ENCODE measurements at regions not wholly inside any gene's neighbourhood (a gene's known extent, or its start where the extent isn't known, plus 50 kb on each side); places are given as distances from the start of the nearest gene placed in this dataset.

DNA sequence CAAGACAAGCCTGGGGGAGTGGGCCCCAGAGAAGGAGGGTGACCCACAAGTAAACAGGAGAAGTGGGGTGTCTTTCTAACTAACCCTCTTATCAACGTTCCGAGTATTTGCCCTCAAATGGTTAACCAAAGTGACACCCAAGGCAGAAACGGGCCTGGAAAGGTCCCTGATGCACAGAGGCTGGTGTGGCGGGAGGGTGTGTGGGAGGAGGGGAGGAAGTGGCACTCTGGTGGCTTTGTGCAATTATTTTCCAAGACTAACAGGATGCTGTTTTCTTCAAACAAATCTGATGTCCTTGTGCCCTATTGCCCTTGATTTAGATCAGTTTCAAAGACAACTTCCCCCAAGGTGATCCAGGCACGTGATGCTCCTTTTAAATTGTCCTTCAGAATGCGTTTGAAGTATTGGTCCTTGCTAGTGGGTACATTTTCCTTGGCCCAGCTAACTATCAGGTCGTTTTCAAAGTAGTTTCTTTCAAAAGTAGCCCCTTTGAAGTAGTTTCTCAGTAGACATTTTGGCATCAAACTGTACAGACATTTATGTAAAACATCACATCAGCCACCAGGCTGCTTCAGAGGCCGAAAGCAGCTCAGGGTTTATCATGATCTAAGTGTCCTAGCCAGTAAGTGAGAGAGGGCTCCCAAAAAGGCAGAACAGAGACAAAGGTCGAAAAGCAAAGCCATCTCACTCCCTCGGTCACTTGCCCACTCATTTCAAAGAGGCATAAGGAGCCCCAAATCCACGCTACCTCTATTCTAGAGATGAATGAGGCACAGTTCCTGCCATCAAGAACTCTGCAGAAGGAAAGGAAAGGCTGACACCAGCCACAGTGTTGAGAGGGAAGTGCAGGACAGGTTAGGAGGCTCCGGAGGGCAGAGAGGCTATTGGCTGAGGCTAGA lies 371.1 kb upstream of the ID2 start:
- TF ChIP-seq, protein P1, sequence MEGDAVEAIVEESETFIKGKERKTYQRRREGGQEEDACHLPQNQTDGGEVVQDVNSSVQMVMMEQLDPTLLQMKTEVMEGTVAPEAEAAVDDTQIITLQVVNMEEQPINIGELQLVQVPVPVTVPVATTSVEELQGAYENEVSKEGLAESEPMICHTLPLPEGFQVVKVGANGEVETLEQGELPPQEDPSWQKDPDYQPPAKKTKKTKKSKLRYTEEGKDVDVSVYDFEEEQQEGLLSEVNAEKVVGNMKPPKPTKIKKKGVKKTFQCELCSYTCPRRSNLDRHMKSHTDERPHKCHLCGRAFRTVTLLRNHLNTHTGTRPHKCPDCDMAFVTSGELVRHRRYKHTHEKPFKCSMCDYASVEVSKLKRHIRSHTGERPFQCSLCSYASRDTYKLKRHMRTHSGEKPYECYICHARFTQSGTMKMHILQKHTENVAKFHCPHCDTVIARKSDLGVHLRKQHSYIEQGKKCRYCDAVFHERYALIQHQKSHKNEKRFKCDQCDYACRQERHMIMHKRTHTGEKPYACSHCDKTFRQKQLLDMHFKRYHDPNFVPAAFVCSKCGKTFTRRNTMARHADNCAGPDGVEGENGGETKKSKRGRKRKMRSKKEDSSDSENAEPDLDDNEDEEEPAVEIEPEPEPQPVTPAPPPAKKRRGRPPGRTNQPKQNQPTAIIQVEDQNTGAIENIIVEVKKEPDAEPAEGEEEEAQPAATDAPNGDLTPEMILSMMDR (IDR thresholded peaks at IDR 0.05; ENCODE audit: low read length, missing control alignments) = no peak
- no peak for DNase-seq (ENCODE audit: low read depth)
- no peak overlapping the region for H3K4me3 ChIP-seq (replicated peaks; ENCODE audit: low read depth, low read length)

DNA sequence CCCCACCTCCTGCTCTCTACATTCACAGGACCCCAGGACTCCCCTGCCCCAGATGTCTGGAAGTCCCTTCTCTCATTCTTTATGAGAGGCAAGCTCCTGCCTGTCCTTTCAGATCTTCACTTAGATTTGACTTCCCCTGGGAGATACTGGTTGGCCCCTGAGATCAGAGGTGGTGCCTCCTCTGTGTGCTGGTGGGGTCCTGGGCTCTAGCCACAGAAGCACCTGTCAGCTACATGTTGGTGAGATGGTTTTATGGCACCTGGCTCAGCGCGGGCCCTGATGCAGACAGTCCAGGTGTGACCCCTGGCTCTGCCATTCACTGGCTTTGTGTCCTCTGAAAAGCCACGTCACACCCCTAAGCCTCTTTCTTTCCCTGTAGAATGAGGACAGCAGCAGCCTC lies 369.6 kb upstream of the ID2 start:
- no peak for DNase-seq (ENCODE audit: low read depth)
- TF ChIP-seq, protein P1 (IDR thresholded peaks at IDR 0.05; ENCODE audit: low read length, missing control alignments) = no peak
- no peak overlapping the region for H3K4me3 ChIP-seq (replicated peaks; ENCODE audit: low read depth, low read length)

DNA sequence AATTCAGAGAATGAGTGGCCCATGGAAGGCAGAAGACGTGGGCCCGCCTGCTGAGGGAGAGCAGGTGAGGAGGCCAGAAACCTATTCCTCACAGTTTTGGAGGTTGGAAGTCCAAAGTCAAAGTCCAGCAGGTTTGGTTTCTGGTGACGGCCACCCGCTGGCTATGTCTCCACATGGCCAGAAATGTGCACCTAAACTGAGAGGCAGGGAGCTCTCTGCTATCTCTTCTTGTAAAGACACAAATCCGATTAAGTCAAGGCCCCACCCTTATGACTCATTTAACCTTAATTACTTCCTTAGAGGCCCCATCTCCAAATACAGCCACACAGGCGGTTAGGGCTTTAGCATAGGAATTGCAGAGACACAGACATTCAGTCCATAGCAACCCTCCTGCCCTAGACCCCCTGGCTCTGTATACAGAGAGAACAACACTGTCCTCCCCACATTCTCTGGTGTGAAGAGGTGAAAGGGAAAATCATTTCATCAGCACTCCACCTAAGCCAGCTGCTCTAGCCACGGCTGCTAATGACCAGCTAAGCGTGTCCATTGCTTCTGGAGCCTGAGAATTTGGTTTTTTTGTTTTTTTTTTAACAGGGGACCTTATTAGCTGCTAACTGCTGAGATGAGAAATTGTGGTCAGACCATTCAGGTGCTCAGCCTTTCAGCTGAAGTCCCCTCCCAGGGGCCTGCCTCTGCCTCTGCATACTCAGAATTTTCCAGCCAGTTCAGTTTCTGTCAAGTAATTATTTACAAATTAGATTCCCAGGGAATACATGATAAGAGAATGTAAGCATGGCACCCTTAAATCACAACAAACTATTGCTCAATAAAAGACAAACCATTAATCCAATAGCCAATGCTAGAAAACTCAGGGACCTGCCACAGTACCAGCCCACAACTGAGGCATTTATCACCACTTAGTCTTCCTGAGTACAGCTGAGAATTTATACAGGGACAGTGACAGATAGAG lies 368.7 kb upstream of the ID2 start:
- H3K4me3 ChIP-seq (replicated peaks; ENCODE audit: low read depth, low read length) = no peak overlapping the region
- TF ChIP-seq, protein P1 (IDR thresholded peaks at IDR 0.05; ENCODE audit: low read length, missing control alignments) = no peak
- no peak for DNase-seq (ENCODE audit: low read depth)

DNA sequence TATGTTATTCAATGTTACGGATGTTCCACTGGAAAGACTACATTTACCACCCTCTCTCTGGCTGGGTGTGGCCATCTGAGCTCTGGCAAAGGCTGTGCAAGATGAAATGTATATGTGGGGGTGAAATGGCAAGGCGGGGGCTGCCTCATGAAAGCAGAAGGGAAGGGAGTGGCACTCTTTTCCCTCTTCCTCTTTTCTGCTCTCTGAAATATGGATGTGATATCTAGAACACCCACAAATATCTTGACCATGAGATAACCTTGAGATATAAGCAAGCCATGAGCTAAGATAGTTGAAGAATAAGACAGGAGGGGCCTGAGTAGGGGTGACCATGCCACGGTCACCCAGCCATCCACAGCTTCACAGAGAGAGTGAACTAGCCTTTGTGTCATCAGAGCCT lies 367.8 kb upstream of the ID2 start:
- TF ChIP-seq, protein P1 (IDR thresholded peaks at IDR 0.05; ENCODE audit: low read length, missing control alignments) = no peak
- no peak overlapping the region for H3K4me3 ChIP-seq (replicated peaks; ENCODE audit: low read depth, low read length)
- no peak for DNase-seq (ENCODE audit: low read depth)

DNA sequence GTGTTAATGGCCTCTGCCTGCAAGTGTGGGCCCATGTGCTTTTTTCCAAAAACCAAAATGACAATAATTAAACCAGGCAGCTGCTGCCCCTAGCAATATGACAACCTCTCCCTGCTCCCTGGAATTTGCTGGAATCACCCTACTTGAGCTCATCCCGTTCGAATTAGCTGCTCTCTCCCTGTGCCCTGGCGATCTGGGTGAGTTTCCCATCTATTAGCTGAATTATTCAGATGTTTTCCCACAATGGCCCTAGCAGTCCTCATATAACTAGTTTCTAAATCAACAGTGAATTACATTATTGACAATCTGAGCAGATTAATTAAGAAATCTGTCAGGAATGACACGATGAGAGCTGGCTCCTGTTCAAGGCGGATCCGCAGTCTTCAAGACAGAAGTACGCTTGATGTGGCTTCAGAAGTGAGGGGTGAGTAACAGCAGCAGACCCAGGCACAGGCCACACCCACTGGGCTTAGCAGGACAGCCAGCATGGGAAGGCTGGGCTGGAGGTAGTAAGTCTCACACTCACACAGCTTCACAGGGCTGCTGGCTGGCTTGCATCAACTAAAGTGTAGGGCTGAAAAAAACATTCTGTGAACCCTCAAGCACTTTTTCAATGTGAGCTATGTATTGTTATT lies 366.2 kb upstream of the ID2 start:
- DNase-seq (ENCODE audit: low read depth) = no peak
- no peak overlapping the region for H3K4me3 ChIP-seq (replicated peaks; ENCODE audit: low read depth, low read length)
- TF ChIP-seq, protein P1 (IDR thresholded peaks at IDR 0.05; ENCODE audit: low read length, missing control alignments) = no peak

DNA sequence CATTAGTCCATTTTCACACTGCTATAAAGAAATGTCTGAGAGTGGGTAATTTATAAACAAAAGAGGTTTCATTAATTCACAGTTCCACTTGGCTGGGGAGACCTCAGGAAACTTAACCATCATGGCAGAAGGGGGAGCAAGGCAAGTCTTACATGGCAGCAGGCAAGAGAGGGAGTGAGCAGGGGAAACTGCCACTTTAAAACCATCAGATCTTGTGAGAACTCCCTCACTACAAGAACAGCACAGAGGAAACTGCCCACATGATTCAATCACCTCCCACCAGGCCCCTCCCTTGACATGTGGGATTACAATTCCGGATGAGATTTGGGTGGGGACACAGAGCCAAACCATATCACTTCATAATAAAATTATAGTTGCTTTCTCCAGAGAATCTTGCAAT lies 365.5 kb upstream of the ID2 start:
- TF ChIP-seq, protein P1 (IDR thresholded peaks at IDR 0.05; ENCODE audit: low read length, missing control alignments) = no peak
- H3K4me3 ChIP-seq (replicated peaks; ENCODE audit: low read depth, low read length) = no peak overlapping the region
- DNase-seq (ENCODE audit: low read depth) = no peak

All from fibroblast of pulmonary artery (primary cell).